ENCODE measurements at regions not wholly inside any gene's neighbourhood (a gene's known extent, or its start where the extent isn't known, plus 50 kb on each side); places are given as distances from the start of the nearest gene placed in this dataset.

DNA sequence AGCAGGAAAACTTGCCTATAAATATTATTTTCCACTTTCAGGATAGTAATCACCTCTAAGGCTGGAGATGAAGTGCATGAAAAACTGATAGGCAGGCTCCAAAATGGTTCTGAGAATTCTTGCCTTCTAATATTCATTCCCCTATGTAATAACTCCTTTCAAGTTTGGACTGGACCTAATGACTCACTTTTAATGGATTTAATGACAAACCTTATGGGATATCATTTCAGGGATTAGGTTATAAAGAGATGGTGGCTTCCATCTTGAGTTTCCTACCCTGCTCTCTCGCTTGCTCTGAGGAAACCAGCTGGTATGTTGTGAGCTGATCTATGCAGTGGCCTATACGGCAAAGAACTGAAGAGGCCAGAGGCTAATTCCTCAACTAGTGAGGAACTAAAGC, 192.0 kb downstream of the BCHE start:
- Mint-ChIP-seq H3K27ac (no peak overlapping the region), H3K9me3 (ENCODE audit: insufficient read depth) (peaks cover 3% of the 10 kb centered on the region), H3K4me1 (ENCODE audit: low read depth) (no peaks in the 10 kb centered on the region), H3K4me3 (no peak overlapping the region), H3K36me3 (ENCODE audit: low read depth) (no peaks in the 10 kb centered on the region), H3K27me3 (ENCODE audit: low read depth) (no peaks in the 10 kb centered on the region)
- POLR2A ChIA-PET, result no interaction called here
- CTCF ChIA-PET, result no interaction called here
- no peak for DNase-seq
- ATAC-seq, result no peak

DNA sequence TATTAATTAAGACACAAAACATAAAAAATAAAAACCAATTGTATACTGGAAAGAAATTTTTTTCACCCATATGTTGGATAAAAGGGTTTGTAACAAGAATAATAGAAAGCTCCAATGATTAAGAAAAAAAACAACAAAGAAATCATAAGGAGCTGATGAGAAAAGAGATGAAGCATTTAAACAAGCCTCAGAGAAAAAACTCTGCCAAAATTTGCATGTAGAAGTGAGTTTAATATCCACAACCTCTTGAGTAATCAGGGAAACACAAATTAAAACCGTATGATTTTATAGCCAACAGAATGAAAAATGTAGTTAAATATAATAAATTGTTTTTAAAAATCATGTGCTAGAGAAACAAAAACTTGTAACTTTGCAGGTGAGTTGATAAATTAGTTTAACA, 192.9 kb downstream of the BCHE start:
- Mint-ChIP-seq H3K4me1 (ENCODE audit: low read depth) (no peaks in the 10 kb centered on the region), H3K9me3 (ENCODE audit: insufficient read depth) (no peaks in the 10 kb centered on the region), H3K36me3 (ENCODE audit: low read depth) (no peaks in the 10 kb centered on the region), H3K27me3 (ENCODE audit: low read depth) (no peaks in the 10 kb centered on the region), H3K27ac (no peak overlapping the region), H3K4me3 (no peak overlapping the region)
- ATAC-seq, result no peak
- no peak for DNase-seq
- ChIA-PET CTCF (no interaction called here), POLR2A (no interaction called here)

DNA sequence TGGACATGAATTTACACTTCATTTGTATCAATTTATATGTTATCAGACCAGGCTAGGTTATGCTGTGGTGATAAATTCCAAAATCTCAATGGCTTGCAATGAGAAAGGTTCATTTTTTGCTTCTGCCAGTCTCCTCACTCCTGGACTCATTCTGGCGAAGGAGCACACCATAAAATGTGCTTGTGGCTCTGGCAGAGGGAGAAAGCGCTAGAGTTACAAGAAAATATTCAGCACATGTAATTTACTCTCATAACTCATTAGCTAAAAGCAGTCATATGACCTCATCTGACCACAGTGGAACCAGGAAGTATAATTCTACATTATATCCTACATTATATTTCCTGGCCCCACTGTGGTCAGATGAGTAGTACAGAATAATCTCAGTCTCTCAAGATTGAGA, 193.8 kb downstream of the BCHE start:
- CTCF ChIA-PET, result no interaction called here
- DNase-seq, result no peak
- POLR2A ChIA-PET, result no interaction called here
- H3K36me3 Mint-ChIP-seq (ENCODE audit: low read depth), result no peaks in the 10 kb centered on the region
- no peaks in the 10 kb centered on the region for H3K4me1 Mint-ChIP-seq (ENCODE audit: low read depth)
- H3K9me3 Mint-ChIP-seq (ENCODE audit: insufficient read depth), result no peaks in the 10 kb centered on the region
- no peak for ATAC-seq
- H3K27ac Mint-ChIP-seq, result no peak overlapping the region
- no peaks in the 10 kb centered on the region for H3K27me3 Mint-ChIP-seq (ENCODE audit: low read depth)
- H3K4me3 Mint-ChIP-seq, result no peak overlapping the region

DNA sequence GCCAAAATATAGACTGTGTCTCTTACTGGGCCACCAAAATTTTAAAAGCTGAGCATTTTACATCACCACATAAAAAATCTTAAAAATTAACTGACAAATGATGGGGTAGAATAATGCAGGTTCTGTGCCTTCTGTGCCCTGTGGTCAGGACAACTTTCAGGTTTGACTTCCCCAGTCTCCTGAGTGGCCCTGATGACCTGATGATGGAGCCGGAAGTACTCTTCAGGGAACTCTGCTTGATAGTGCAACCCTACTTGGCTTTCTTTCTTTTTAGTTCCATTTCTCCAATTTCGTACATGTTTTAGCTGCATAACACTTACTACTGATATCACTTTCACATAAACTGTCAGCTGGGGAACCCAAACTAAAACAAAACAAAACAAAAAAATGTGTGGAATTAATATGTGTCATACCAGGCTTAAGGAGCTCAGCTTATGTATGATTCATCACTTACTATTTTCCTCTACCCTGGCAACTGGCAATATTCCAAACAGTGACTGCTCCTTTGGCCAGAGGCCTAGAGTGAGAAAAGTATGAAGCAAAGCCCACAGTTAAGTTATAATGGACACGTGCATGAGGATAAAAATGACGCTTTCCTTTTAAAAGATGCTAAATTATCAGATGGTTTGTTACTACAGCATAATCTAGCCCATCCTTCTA, 194.3 kb downstream of the BCHE start:
- ChIA-PET POLR2A (no interaction called here), CTCF (no interaction called here)
- no peak for ATAC-seq
- Mint-ChIP-seq H3K27ac (no peak overlapping the region), H3K36me3 (ENCODE audit: low read depth) (no peaks in the 10 kb centered on the region), H3K4me3 (no peak overlapping the region), H3K9me3 (ENCODE audit: insufficient read depth) (no peaks in the 10 kb centered on the region), H3K4me1 (ENCODE audit: low read depth) (no peaks in the 10 kb centered on the region), H3K27me3 (ENCODE audit: low read depth) (no peaks in the 10 kb centered on the region)
- DNase-seq, result no peak

DNA sequence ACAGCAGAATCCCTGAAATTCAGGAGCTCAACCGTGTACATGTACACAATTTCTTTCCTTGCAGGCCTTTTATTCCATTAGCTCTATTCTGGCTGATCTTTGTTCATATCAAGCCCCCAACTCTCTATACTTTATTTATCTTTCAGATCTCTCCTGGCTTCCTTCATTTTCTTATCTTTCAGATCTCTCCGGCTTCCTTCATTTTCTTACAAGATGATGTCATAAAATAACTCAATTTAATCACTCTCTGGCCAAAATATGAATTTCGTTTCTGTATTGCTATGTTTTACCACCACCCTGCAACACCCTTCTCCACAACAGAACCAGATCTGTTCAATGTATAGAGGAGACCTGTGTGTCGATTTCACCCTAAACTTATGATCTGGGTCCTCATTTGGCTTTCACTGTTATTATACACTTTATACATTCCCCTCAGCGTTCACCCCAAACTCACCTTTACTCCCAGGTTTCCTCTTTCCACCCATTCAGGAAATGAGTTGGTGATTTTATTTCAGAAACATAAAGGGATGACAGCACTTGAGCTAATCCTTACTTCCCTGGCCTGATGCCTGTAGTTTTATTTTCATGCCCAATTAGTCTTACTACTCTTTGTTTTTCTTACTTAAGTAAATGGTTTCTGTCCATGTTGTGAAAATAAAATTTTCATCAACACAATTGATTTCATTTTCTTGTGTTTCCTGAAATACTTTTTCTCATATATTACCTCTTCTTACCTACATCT, 195.5 kb downstream of the BCHE start:
- POLR2A ChIA-PET, result no interaction called here
- H3K4me1 Mint-ChIP-seq (ENCODE audit: low read depth), result no peaks in the 10 kb centered on the region
- DNase-seq, result no peak

DNA sequence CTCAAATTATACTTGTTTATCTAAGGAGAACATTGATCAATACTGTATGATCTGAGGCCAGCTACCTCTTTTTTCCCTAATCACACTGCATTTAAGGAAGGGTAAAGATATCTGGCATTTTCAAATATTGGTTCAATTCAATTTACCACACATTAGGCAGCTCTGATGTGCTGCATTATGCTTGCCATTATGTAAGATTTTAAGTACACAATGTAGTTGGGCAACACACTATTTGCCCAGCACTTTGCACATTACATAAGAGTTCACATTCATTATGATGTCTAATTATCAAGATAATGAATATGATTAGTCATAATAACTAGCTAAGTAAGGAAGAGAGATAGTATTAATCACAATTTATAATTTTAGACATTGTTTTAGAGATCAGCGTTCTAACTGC, 196.3 kb downstream of the BCHE start:
- POLR2A ChIA-PET, result no interaction called here

More for the DNA sequence above, 195.5 kb downstream of the BCHE start:
- Mint-ChIP-seq H3K27me3 (ENCODE audit: low read depth) (no peaks in the 10 kb centered on the region), H3K9me3 (ENCODE audit: insufficient read depth) (peaks cover 4% of the 10 kb centered on the region), H3K4me3 (no peak overlapping the region), H3K27ac (no peak overlapping the region), H3K36me3 (ENCODE audit: low read depth) (no peaks in the 10 kb centered on the region)
- no peak for ATAC-seq
- CTCF ChIA-PET, result no interaction called here

DNA sequence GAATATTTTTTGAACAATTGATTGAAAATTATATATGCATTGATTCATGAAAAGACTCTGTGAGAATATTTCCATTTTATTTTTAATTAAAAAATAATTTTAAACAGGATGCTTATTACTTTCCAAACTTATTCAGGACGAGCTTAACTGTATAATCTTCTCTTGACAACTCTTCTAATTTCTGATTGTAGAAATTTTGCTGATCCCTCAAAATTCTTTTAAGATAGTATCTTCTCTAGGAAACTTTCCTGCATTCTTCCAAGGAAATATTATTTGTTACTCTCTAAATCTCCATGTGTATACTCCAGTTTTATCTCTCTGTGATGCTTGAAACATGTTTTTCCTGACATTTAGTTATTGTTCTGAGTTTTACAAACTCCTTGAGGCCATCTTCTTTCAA, 197.2 kb downstream of the BCHE start:
- ATAC-seq, result no peak
- DNase-seq, result no peak
- Mint-ChIP-seq H3K9me3 (ENCODE audit: insufficient read depth) (peaks cover 4% of the 10 kb centered on the region), H3K4me3 (no peak overlapping the region), H3K4me1 (ENCODE audit: low read depth) (no peaks in the 10 kb centered on the region), H3K27ac (no peak overlapping the region), H3K27me3 (ENCODE audit: low read depth) (no peaks in the 10 kb centered on the region), H3K36me3 (ENCODE audit: low read depth) (no peaks in the 10 kb centered on the region)
- POLR2A ChIA-PET, result no interaction called here
- CTCF ChIA-PET, result no interaction called here

More for the DNA sequence above, 196.3 kb downstream of the BCHE start:
- H3K9me3 Mint-ChIP-seq (ENCODE audit: insufficient read depth), result peaks cover 4% of the 10 kb centered on the region
- no peak for ATAC-seq
- H3K4me1 Mint-ChIP-seq (ENCODE audit: low read depth), result no peaks in the 10 kb centered on the region
- no peak overlapping the region for H3K27ac Mint-ChIP-seq
- no peaks in the 10 kb centered on the region for H3K36me3 Mint-ChIP-seq (ENCODE audit: low read depth)
- CTCF ChIA-PET, result no interaction called here
- no peak for DNase-seq
- H3K27me3 Mint-ChIP-seq (ENCODE audit: low read depth), result no peaks in the 10 kb centered on the region
- no peak overlapping the region for H3K4me3 Mint-ChIP-seq

DNA sequence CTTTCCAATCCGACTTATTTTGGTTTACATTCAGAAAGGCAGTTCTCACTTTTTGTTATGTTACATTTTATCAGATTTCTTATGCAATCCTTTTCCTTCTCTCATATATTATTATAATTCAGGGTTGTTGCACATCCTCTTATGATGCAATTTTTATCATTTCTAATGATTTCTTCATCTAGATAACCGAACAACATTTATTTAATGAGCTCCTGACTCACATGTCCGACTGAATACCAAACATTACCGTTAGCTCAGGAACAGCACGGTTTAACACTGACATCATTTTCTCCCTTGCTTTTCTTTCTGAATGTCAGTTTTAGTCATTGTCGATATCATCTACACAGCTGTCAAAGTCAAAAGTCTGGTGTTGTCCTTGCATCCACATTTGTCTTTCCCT, 199.2 kb downstream of the BCHE start:
- no peak for ATAC-seq
- H3K27ac Mint-ChIP-seq, result no peak overlapping the region
- ChIA-PET POLR2A (no interaction called here), CTCF (no interaction called here)
- H3K27me3 Mint-ChIP-seq (ENCODE audit: low read depth), result no peaks in the 10 kb centered on the region
- peaks cover 4% of the 10 kb centered on the region for H3K9me3 Mint-ChIP-seq (ENCODE audit: insufficient read depth)
- no peaks in the 10 kb centered on the region for H3K36me3 Mint-ChIP-seq (ENCODE audit: low read depth)
- H3K4me3 Mint-ChIP-seq, result no peak overlapping the region
- no peaks in the 10 kb centered on the region for H3K4me1 Mint-ChIP-seq (ENCODE audit: low read depth)
- DNase-seq, result no peak

DNA sequence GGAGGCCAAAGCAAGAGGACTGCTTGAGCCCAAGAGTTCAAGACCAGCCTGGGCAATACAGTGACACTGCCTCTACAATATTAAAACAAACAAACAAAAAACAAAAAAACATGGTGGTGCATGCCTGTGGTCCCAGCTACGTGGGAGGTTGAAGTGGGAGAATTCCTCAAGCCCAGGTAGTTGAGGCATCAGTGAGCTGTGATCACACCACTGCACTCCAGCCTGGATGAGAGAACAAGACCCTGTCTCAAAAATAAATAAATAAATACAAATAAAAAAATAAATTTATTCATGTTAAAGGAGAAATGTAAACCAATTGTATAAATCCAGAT, 200.6 kb downstream of the BCHE start:
- no peak overlapping the region for H3K27ac Mint-ChIP-seq
- POLR2A ChIA-PET, result no interaction called here

DNA sequence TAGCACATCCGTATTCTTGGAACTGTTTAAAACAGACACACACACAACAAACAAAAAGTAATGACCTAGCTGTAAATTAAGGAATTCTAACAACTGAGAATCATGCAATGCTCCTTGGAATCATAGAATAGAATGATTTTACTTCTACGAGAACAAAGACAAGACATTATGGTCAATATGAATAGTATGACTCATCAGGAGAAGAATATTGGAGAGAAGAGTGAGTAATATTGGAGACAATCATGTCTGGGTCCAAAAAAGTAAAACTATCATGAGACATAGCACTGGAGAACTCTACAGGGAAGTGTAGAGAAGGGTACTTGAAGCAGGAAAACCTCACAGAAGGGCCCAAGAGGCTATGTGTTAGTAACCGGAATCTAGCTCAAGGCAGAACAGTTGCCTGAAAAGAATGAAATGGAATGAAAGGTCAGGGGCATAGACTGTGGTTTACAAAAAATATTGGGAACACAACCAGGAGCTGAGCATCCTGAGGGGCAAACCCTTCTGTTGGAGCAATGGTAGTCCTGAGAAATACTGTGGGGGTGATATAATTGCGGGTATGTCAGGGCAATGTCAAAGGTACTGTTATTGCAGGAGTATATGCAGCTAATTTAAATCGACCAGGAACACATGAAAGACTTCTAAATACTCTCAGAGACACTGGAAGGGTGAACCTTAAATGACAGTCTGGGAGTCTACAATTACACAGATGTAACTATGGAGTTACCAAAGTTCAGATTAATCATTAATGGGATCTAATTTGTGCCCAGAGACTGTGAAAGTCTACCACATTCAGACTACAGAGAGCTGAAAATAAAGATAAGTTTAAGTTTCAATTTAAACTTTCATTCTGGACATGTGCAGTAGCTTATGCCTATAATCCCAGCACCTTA, 201.2 kb downstream of the BCHE start:
- Mint-ChIP-seq H3K27me3 (ENCODE audit: low read depth) (no peaks in the 10 kb centered on the region), H3K27ac (no peak overlapping the region), H3K36me3 (ENCODE audit: low read depth) (no peaks in the 10 kb centered on the region), H3K9me3 (ENCODE audit: insufficient read depth) (peaks cover 4% of the 10 kb centered on the region), H3K4me3 (no peak overlapping the region), H3K4me1 (ENCODE audit: low read depth) (no peaks in the 10 kb centered on the region)
- ATAC-seq (no peak), DNase-seq (no peak)
- CTCF ChIA-PET, result no interaction called here
- POLR2A ChIA-PET, result no interaction called here

More for the DNA sequence above, 200.6 kb downstream of the BCHE start:
- DNase-seq, result no peak
- ATAC-seq, result no peak
- Mint-ChIP-seq H3K4me1 (ENCODE audit: low read depth) (no peaks in the 10 kb centered on the region), H3K4me3 (no peak overlapping the region), H3K27me3 (ENCODE audit: low read depth) (no peaks in the 10 kb centered on the region), H3K36me3 (ENCODE audit: low read depth) (no peaks in the 10 kb centered on the region), H3K9me3 (ENCODE audit: insufficient read depth) (peaks cover 4% of the 10 kb centered on the region)
- CTCF ChIA-PET, result no interaction called here

DNA sequence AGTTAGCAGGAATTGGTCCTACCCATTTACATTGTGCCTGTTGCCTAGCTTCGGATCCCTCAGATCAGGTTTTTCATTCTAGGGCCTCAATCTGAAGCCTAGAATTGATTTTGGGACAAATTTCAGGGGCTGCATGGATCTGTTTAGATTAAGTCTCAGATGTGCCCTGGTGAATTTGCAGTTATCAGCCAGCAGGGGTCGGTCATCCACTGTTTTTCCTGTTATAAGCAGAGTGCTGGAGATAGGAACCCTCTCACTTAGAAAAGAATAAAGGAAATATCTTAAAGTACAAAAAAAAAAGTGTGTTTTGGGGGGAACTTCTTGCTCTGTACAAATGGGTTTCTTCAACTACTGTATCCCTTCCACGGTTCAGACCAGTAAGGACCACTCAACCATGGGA, 212.5 kb downstream of the BCHE start:
- CTCF ChIA-PET, result no interaction called here
- Mint-ChIP-seq H3K27me3 (ENCODE audit: low read depth) (no peaks in the 10 kb centered on the region), H3K27ac (no peak overlapping the region), H3K4me1 (ENCODE audit: low read depth) (no peaks in the 10 kb centered on the region), H3K4me3 (no peak overlapping the region), H3K36me3 (ENCODE audit: low read depth) (no peaks in the 10 kb centered on the region), H3K9me3 (ENCODE audit: insufficient read depth) (peaks cover 18% of the 10 kb centered on the region)
- ATAC-seq (no peak), DNase-seq (no peak)
- POLR2A ChIA-PET, result no interaction called here

DNA sequence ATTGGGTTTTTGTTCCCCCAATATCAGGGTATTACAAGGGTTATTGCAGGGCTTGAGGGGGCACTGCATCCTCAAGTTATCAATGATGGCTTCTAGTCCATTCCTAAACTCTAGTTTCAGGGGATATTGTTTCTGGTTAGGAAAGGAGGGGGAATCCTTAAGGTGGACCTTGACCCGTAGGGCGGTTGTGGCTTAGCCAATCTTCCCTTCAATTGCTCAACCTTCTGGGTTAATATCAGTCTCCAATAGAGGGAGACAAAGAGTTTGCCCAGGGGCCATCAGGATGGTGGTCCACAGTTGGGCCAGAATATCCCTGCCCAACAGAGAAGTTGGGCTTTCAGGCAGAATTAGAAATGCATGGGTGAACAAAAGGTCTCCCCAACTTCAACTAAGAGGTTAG, 214.9 kb downstream of the BCHE start:
- ChIA-PET CTCF (no interaction called here), POLR2A (no interaction called here)
- no peak for DNase-seq
- H3K4me1 Mint-ChIP-seq (ENCODE audit: low read depth), result no peaks in the 10 kb centered on the region
- H3K27me3 Mint-ChIP-seq (ENCODE audit: low read depth), result no peaks in the 10 kb centered on the region
- H3K36me3 Mint-ChIP-seq (ENCODE audit: low read depth), result no peaks in the 10 kb centered on the region
- no peak overlapping the region for H3K4me3 Mint-ChIP-seq
- peaks cover 22% of the 10 kb centered on the region for H3K9me3 Mint-ChIP-seq (ENCODE audit: insufficient read depth)
- H3K27ac Mint-ChIP-seq, result no peak overlapping the region
- ATAC-seq, result no peak

Measured in activated CD8-positive, alpha-beta T cell treated with anti-CD3 and anti-CD28 coated beads, Interleukin-2, amount 10 ng/mL, durations not matched to agents 7 days and 5 days (primary cell).